HG03066 (cell line): ENCODE measurements at regions not wholly inside any gene's neighbourhood (a gene's known extent, or its start where the extent isn't known, plus 50 kb on each side); places are given as distances from the start of the nearest gene placed in this dataset.

Experiments used
- ATAC-seq: cut with Tn5 transposase; IDR thresholded peaks from one replicate; pipeline ENCODE4 v1.9.1; 2021; ENCODE audit warnings: low read depth; ENCODE audit not compliant: unreplicated experiment

DNA sequence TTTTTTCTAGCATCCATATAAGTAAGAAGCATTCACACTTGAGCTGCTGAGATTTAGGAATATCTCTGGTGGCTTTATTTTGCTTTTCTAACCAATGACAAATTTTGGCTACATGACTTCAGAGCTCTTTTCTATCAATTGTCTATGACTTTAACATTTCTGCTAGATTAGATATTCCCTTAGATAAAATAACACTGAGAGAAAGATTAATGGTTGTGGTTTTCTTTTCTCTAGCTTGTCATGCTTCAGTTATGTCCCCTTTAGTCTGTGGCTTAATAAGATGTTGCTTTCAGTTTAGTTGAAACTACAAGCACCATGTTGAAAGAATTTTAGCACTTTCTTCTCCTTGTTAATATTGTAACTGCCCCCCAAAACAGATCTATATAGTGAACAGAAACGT, 665.6 kb upstream of the CCDC54 start:
- no peak for ATAC-seq

DNA sequence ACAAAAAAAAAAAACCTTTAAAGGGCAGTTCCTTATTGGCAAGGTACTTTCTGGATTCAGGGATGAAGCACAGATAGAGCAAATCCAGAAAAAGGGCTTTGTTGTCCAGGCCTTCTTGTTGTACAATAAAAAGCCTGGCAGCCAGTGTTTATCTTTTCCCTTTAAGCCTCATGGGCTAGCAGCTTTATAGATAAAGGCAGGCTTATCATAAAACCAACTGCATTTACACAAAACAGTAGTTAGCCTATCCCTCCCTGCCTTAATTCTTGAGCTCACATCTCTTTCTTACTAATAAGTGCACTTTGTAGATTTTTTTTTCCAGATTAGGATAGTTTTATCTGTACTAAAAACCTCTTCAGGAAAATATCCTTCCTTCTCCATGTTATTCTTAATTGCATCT, 662.8 kb upstream of the CCDC54 start:
- ATAC-seq = no peak

DNA sequence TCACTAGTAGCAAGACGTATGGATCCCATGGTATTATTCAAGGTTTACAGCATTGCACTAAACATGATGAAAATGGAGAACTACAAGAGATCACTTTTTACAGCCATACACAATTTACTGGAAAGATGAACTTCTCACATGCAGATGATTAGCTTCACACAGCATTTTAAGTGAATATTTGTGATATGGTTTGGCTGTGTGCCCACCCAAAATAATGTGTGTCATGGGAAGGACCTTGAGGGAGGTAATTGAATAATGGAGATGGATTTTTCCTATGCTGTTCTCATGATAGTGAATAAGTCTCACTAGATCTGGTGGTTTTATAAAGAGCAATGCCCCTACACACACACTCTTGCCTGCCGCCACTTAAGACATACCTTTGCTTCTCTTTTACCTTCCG, 662.0 kb upstream of the CCDC54 start:
- ATAC-seq = no peak

DNA sequence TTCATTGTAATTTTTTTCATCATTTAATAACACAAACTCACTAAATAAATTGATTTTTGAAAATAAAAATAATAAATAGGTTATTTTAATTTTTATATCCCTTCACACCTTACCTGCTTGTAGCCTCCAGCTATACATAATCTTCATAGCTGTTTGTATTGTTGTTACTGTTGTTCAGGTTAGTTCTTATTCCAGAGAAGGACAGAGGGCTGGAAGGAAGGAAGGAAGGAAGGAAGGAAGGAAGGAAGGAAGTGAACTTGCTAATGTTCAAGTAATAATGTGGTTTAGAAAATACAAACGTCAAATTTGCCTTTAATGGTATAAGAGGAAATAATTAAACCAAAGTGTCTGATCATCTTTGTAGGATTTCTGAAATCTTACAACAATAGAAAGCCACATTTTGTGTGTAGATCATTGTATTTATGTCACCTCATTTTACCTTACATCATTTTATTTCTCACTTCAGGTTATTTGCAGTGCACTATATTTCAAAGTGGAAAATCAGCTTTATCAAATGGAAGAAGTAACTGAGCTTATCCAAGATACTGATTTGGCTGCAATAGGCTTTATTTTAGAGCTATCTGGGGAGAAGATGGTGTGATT, 660.0 kb upstream of the CCDC54 start:
- no peak for ATAC-seq

DNA sequence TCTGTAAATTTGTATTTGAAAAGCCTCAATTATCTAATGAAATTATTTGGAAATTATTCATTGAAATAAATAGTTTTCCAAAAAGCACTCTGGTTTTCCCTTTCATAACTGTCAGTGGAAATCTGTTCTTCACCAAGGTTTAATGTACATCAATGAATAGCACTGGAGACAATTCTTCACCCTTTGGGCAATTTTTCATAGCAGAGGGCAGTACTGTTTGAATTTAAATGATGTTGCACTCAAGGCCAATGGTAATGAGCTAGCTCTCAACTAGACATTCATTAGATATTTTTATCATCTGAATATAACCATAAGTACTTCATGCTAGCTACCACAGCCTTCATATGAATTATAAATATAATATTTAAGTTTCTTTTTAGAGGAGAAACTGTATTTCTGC, 658.2 kb upstream of the CCDC54 start:
- no peak for ATAC-seq

DNA sequence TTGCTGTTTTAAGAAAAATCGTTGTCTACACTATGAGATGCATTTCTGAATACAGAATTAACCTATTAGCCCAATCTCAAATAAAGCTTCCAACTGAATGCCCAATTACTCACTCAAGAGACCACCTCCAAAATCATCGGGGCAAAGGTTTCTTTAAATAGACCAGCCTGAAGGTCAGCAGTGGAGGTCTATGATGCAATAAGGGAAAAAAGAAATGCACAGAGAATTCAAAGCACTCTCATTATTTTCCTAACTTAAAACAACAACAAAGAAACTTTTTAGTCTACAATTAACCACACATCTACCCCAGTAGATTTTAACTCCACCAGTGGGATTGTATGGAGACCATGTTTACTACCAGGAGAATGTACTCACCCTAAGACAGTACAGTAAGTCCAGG, 657.7 kb upstream of the CCDC54 start:
- ATAC-seq = no peak

DNA sequence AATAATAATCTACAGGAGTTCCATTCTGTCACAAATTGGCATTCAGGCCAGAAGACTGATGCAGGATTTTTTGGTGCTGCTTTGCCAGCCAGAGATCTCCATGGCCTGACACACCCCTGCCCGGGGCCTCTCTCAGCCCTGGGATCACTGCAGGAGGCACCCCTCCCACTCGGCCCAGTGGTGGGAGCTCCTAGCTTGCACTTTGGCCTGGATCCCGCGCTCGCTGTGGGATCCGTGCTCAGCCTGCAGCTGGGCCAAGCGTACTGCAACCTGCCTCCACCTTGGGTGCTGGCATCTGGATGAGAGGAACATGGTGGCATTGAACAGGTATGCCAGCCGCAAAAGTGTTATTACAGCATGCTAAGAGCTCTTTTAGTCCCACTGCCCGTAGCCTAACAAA, 656.7 kb upstream of the CCDC54 start:
- ATAC-seq = no peak

DNA sequence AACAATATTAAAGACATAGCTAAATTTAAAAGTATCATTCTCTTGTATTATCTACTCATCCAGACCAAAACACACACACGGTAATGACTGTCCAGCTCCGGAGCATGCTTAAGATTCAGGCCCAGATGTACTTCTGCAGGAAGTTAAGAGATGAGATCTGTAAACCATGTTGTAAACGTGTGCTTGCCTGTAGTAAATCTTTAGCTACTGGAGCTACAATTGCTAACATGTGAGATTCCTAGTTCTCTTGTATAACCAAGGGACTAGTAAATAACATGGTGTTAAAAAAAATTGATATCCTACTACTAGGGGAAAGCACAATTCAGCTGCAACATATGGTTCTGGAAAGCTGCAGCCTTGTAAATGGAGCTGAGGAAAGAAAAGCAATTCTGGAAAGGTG, 651.7 kb upstream of the CCDC54 start:
- ATAC-seq = no peak

DNA sequence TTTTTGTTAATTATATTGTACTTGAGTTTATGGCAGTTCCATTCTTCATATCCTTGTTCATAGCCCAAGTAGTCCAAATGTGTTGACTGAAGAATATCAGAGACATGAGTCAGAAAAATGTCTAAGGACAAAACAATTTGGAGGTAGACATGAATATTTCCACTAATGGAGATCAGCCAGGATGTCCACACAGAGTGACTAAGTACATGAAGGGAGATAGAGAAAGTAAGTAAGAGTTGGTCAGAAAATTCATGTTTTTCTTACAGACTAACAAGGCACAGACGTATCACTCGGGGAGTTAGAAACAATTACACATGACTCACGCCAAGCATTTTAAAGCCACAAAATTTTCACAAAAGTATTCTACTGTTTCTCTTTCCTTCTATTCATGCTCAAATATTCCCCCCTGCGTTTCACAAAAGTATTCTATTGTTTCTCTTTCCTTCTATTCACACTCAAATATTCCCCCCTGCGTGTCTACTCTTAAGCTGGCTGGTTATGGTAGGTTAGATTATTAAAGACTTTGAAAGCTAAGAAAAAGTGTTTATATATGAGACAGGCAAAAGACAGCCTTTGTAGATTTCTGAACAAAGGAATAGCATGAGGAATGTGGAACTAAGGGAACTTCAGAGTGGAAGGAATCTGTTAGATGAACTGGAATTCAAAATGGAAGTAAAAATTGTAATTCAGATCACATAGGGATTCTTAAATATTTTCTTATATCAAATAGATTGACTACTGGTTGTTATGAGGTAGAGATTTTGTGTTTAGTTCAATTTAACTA, 648.7 kb upstream of the CCDC54 start:
- no peak for ATAC-seq

DNA sequence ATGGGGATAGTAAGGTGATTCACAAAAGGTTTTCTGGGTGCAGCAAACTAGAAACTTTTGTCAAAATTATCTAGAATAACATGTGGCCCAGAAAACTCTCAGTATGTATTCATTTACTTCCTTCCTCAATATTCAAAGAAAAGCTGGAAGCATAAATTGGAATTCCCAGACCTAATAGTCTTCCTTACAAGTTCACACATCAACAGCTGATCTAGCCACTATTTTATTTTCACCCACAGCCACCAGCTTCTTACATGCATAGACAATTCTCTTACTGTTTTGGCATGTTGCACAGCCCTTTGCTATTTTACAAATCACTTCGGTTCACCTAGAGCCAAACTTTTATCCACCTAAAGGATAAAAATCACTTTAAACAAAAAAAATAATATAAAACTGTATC, 647.8 kb upstream of the CCDC54 start:
- ATAC-seq = no peak

DNA sequence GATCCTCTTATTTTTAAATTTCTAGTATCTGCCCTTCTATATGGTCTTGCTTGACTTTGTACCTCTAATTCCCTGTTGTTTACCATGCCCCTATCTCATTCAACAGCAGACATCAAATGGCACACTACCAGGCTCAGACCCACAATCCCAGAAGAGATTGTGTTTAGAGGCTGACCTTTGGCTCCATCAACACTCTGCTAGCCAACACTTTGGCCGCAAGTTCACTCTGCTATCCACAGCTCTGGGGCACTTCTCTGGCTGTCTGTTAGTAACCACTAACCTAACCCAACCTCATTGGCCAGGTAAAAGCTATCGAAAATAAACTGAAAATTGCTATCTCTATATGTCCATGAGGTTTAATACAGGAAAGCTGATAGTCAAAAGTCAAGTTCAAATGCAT, 646.0 kb upstream of the CCDC54 start:
- no peak for ATAC-seq

DNA sequence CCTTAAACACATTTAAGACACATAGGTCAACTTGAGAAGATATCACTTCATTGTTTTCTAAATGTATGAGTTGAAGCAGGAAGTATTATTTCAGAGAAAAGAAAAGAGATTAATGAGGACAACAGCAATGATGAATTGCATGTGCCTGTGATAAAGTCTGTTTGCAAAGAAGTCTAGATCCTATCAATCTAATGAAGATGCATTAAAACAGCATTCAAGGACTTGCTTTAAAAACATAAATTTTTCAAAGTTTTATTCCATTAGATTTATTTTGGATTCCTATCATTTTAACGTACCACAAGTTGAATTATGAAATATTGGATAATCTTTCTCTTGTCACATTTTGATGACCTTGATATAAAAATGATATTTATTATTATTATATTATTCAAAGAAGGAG, 642.5 kb upstream of the CCDC54 start:
- no peak for ATAC-seq

DNA sequence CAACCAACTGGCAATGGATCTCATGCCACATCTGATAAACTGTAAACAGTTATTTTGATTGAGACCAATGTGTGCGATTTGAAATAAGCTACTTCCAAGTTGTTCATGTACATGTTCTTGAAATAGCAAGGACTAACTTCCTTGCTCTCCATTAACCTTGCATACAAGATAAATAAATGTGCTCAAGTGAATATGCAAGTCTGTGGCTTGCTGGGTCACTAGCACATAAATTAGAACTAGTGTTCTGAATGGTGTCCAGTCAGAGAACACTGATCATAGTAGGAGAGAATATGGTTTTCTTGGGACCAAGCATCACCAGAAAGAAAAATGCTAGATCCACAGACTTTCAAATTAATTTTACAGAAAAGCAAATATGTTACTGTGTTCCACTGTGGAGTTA, 640.0 kb upstream of the CCDC54 start:
- no peak for ATAC-seq

DNA sequence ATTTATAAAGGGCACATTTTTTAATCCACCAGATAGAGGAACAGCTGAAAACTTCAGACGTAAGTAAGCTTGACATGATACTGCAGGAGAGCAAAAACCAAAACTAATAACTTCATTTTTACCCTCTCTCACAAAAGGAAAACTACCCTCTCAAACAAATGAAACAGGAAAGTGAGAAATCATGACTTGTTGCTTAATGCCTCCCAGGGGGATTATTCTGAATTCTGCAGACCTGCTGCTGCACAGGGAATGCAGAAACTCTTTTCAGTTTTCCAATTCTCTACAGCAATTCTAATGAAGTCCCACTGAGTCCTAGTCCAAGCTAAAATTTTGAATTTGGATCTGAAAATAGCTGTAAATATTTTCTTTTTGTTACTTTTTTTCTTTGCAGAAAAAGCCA, 637.1 kb upstream of the CCDC54 start:
- ATAC-seq = no peak

DNA sequence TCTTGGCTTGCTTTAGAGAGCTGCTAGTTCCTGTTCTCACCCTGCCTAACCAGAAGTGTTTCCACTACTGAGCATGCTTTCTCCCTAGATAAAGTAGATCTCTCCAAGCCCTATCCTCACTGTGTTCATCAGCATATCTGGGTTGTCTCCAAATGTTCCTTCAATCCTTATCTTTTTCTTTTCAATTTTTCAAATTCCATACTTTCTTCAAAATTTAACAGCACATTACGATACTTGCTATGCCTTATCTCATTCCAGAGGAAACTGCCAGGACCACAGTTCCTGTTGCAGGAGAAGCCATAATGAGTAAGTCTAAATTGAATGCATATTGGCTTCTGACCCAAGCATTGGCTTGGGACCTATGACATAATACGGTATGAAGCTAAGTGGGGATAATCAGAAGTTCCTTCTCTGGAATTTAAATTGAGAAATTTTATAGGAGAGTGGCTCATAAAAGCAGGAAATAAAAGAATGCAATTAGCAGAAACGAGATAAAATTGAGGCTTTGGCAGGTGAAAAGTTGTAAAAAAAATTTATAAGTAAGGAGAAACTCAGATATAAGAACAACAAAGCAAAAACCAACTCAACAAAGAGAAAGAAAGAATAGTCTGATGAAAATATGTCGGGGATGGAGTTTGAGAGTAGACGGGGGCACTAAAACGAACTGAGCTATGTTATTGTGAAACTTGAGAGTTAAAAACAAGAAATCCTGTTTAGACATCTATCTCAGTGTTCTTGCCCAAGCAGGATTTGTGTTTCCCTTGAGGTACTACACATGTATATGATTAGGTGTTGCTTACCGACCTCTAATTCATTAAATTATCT, 631.7 kb upstream of the CCDC54 start:
- ATAC-seq = no peak

DNA sequence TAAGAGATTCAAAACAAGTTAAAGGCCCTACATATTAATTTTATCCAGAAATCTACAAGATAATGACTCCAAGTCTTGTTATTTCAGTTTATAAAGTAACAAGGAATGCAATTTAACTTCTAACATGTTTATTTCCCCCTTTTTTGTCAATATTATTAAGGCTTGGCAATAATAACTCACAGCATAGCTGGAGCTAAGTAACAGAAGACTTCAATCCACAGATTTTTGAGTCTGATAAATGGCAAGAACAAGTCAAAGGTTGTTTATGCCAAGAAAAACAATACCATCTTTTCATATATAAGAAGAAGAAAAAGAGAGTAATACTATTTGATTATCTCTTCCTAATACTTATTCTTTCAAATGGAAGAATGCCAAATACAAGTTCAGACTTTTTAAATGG, 631.0 kb upstream of the CCDC54 start:
- no peak for ATAC-seq

DNA sequence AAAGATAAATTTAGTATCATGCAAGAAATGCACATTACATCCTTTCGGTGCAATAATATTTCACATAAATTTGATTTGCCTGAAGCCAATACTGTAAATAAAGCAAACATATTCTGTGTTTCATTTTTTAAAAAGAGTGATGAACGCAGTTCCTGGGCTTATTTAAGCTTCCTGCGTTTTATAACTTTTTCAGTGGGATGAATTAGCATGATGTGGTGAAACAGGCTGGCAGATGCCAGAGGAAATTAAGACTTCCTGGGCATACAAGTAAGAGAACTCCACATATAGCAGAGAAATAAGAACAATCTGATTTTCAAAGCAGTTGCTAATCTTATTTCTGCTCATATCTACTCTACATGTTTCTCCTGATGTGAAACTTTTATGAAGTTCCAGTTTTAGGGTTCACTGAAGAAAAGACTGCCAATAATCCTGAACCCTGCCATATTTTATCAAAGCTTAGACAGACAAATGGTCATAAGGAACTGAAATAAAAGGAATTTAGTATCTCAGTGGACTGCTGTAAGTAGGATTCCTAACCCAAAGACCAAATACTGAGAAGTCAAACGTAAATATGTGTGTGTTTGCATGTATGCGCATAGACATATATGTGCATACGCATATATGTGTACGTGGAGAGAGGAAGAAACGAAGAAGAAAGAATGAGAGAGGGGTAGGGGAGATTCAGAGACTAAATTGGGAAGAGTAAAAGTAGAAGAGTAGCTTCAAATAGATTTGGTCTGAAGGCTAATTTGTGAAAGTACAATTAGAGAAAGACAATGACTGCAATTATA, 628.6 kb upstream of the CCDC54 start:
- ATAC-seq = no peak

DNA sequence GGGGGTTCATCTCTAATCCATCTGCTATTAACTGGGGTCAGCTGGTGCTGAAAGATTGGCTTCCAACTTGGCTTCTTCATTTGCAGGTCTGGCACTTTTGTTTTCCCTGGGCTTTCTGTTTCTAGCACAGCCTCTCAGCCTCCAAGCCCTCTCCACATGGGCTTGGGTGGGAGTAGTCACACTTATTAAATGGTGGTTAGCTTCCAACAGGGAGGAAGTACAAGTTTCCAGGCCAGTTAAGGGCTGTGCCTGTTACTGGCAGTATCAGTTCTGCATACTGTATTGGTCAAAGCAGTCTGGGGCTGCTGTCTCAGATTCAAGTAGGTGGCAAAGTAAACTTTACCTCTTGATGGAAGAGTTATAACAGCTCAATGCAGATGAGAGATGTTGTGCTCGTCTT, 627.1 kb upstream of the CCDC54 start:
- ATAC-seq = no peak

DNA sequence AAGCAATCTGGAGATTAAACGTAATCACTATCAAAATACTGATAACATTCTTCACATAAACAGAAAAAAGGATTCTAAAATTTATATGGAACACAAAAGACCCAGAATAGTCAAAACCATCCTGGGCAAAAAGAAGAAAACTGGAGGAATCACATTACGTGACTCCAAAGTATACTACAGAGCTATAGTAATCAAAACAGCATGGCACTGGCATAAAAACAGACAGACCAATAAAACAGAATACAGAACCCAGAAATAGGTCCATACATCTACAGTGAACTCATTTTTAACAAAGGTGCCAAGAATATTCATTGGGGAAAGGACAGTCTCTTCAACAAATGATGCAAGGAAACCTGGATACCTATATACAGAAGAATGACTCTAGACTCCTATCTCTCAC, 621.9 kb upstream of the CCDC54 start:
- ATAC-seq = no peak

DNA sequence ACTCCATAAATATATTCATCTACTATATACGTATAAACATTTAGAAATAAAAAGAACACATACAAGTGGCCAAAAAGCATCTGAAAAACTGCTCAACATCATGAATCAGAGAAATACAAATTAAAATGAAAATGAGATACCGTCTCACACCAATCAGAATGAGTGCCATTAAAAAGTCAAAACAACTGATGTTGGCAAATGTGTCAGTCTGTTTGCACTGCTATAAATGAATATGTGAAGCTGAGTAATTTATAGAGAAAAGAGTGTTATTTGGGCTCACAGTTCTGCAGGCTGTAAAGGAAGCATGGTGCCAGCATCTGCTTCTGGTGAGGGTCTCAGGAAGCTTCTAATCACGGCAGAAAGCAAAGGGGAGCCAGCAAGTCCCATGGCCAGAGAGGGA, 620.3 kb upstream of the CCDC54 start:
- no peak for ATAC-seq

DNA sequence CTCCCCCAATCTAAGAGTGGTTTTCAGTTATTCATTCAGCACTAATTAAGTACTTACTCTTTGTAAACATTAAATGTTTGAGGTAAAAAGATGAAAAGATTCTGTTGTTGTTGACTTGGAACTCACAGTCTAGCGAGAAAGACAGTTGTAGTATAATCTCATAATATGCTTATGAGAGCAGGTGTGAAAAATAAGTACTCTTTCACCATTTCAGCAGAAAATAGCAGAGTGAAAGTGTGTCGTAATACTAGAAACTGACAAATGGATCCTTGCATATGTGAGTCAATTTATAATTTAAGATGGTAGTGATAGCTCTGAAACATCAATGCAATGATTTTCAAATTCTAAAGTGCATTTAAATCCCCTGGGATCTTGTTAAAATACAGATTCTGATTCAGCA, 618.8 kb upstream of the CCDC54 start:
- no peak for ATAC-seq
